Stimulated activated naive B cell treated with anti-CD40 and anti-IgM and Interleukin-4, amounts not matched to agents 10 μg/mL and 1 μg/mL and 100 μg/mL, for 72 hours (primary cell): ENCODE measurements at regions not wholly inside any gene's neighbourhood (a gene's known extent, or its start where the extent isn't known, plus 50 kb on each side); places are given as distances from the start of the nearest gene placed in this dataset.

Experiments
- ATAC-seq, 2 donors: fragments of 150-1000 bp; cut with Tn5 transposase; replicated peaks; 2 replicates each; pipeline ENCODE4 v1.10.0; 2021; ENCODE audit warnings: moderate library complexity in 1 of 2
- DNase-seq: peaks from one replicate; pipeline ENCODE4 v3.0.0; 2021
- H3K27ac Mint-ChIP-seq: one replicate; pipeline ENCODE4 v1.8.0; 2022; ENCODE audit warnings: mild to moderate bottlenecking, mixed read lengths
- H3K27me3 Mint-ChIP-seq, 2 donors: one replicate each; pipeline ENCODE4 v1.8.0; 2022; ENCODE audit warnings: mixed read lengths in 2 of 2
- H3K36me3 Mint-ChIP-seq, 2 donors: one replicate each; pipeline ENCODE4 v1.8.0; 2022; ENCODE audit warnings: mixed read lengths in 2 of 2, mild to moderate bottlenecking in 1 of 2
- H3K4me1 Mint-ChIP-seq, 2 donors: one replicate each; pipeline ENCODE4 v1.8.0; 2022; ENCODE audit warnings: mixed read lengths in 2 of 2, mild to moderate bottlenecking in 1 of 2
- H3K4me3 Mint-ChIP-seq, 2 donors: one replicate each; pipeline ENCODE4 v1.8.0; 2022; ENCODE audit warnings: mild to moderate bottlenecking in 2 of 2, mixed read lengths in 2 of 2, moderate library complexity in 1 of 2
- H3K9me3 Mint-ChIP-seq, 2 donors: one replicate each; pipeline ENCODE4 v1.8.0; 2022; ENCODE audit warnings: mixed read lengths in 2 of 2, mild to moderate bottlenecking in 1 of 2

GRCh38 chr9:7338586-7339281 lies 460.8 kb downstream of the DMAC1 start:
- no peak for ATAC-seq
- DNase-seq = no peak
- Mint-ChIP-seq H3K36me3 (no peaks in the 10 kb centered on the region), H3K27me3 (peaks cover 13 to 14% of the 10 kb centered on the region in 2 donors), H3K4me1 (peaks cover 9 to 19% of the 10 kb centered on the region in 2 donors), H3K4me3 (no peak overlapping the region), H3K9me3 (no peaks in the 10 kb centered on the region), H3K27ac (no peak overlapping the region)

DNA sequence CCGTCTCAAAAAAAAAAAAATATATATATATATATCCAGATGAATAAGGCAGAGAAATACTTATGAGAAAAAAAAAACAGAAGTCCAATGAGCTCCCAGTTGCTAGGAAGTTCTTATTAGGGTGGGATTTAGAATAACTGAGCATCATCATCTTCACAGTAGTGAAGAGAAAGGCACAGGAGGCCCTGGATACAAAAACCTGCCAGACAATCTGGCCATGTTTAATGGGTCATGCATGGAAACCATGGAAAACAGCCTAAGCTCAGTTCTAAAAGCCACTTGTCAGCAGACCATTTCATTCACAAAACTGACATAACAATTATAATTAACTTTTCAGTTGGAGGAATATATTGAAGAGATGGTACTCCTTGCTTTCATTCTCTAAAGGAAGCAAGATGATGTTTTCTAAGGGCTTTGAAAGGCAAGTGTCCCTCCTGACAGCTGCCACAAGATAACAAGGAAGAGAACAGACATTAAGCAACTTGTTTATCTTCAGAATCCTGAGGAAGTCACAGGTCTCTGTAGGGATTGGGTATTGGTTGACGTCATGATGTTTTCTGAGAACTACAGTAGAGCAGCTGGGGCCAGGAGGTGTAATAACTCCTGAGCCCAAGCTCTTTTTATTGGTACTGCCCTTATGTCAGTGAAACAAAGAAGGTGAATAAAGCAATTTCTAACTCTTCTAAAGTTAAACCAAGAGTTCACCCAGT lies 463.1 kb downstream of the DMAC1 start:
- H3K9me3 Mint-ChIP-seq = no peaks in the 10 kb centered on the region
- no peak for DNase-seq
- no peak overlapping the region for H3K27ac Mint-ChIP-seq
- H3K4me3 Mint-ChIP-seq = no peak overlapping the region
- no peaks in the 10 kb centered on the region for H3K36me3 Mint-ChIP-seq
- peaks cover 14 to 16% of the 10 kb centered on the region in 2 donors for H3K27me3 Mint-ChIP-seq
- H3K4me1 Mint-ChIP-seq = peaks cover 2 to 6% of the 10 kb centered on the region in 2 donors
- no peak for ATAC-seq

- ATAC-seq = no peak
- H3K4me1 Mint-ChIP-seq = no peaks in the 10 kb centered on the region
Measured at GRCh38 chr9:7333719-7334118, 465.9 kb downstream of the DMAC1 start.

GRCh38 chr9:7332780-7333179 lies 466.8 kb downstream of the DMAC1 start:
- ATAC-seq = no peak
- no peak for DNase-seq
- H3K27me3 Mint-ChIP-seq = peaks cover 9 to 13% of the 10 kb centered on the region in 2 donors
- H3K27ac Mint-ChIP-seq = no peak overlapping the region
- H3K4me3 Mint-ChIP-seq = no peak overlapping the region
- no peaks in the 10 kb centered on the region for H3K9me3 Mint-ChIP-seq
- H3K36me3 Mint-ChIP-seq = no peaks in the 10 kb centered on the region
- H3K4me1 Mint-ChIP-seq = no peaks in the 10 kb centered on the region

More at GRCh38 chr9:7333719-7334118, 465.9 kb downstream of the DMAC1 start:
- Mint-ChIP-seq H3K4me3 (no peak overlapping the region), H3K9me3 (no peaks in the 10 kb centered on the region), H3K27ac (no peak overlapping the region), H3K27me3 (peaks cover 9 to 13% of the 10 kb centered on the region in 2 donors), H3K36me3 (no peaks in the 10 kb centered on the region)
- no peak for DNase-seq

- Mint-ChIP-seq H3K27me3 (peaks cover 0 to 9% of the 10 kb centered on the region in 2 donors), H3K36me3 (no peaks in the 10 kb centered on the region), H3K9me3 (no peaks in the 10 kb centered on the region), H3K4me1 (no peaks in the 10 kb centered on the region), H3K4me3 (no peak overlapping the region), H3K27ac (no peak overlapping the region)
- ATAC-seq (no peak), DNase-seq (no peak)
Measured at GRCh38 chr9:7328453-7328852, 471.1 kb downstream of the DMAC1 start.

DNA sequence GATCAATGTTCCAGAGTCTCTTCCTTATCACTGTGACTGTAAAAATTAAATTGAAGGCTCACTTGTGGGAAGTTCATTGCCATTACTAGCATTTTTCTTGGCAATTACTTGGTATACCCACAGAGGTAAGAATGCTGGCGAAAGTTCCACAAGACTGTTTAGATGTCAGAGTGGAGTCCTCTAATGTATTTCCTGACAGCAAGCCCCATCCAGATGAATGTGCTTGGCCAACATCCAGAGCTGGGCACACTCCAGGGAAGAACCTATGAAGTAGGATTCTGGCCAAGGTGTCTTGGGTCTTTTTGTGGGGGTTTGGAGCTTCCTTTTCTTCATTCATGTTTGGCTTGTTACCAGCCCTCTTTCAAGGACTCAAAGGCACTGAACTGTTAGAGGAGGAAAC lies 473.6 kb downstream of the DMAC1 start:
- H3K36me3 Mint-ChIP-seq = no peaks in the 10 kb centered on the region
- no peak for DNase-seq
- no peak overlapping the region for H3K27ac Mint-ChIP-seq
- H3K4me3 Mint-ChIP-seq = no peak overlapping the region
- no peaks in the 10 kb centered on the region for H3K9me3 Mint-ChIP-seq
- no peaks in the 10 kb centered on the region for H3K4me1 Mint-ChIP-seq
- H3K27me3 Mint-ChIP-seq = peaks cover 0 to 6% of the 10 kb centered on the region in 2 donors
- ATAC-seq = no peak

GRCh38 chr9:7324152-7324598 lies 475.4 kb downstream of the DMAC1 start:
- Mint-ChIP-seq H3K4me1 (no peaks in the 10 kb centered on the region), H3K27ac (no peak overlapping the region), H3K9me3 (no peaks in the 10 kb centered on the region), H3K36me3 (no peaks in the 10 kb centered on the region), H3K4me3 (no peak overlapping the region), H3K27me3 (peaks cover 6% of the 10 kb centered on the region in 2 donors)
- DNase-seq (no peak), ATAC-seq (no peak)

- no peaks in the 10 kb centered on the region for H3K4me1 Mint-ChIP-seq
- ATAC-seq = no peak
- H3K4me3 Mint-ChIP-seq = no peak overlapping the region
- no peak for DNase-seq
- H3K27ac Mint-ChIP-seq = no peak overlapping the region
- peaks cover 6 to 11% of the 10 kb centered on the region in 2 donors for H3K27me3 Mint-ChIP-seq
- no peaks in the 10 kb centered on the region for H3K9me3 Mint-ChIP-seq
- H3K36me3 Mint-ChIP-seq = no peaks in the 10 kb centered on the region
Measured at GRCh38 chr9:7320841-7321240, 478.7 kb downstream of the DMAC1 start.

GRCh38 chr9:7320139-7320538 lies 479.4 kb downstream of the DMAC1 start:
- peaks cover 0 to 11% of the 10 kb centered on the region in 2 donors for H3K27me3 Mint-ChIP-seq
- H3K9me3 Mint-ChIP-seq = peaks cover 0 to 1% of the 10 kb centered on the region in 2 donors
- H3K36me3 Mint-ChIP-seq = no peaks in the 10 kb centered on the region
- ATAC-seq (no peak), DNase-seq (no peak)
- H3K4me1 Mint-ChIP-seq = no peaks in the 10 kb centered on the region
- no peak overlapping the region for H3K4me3 Mint-ChIP-seq
- no peak overlapping the region for H3K27ac Mint-ChIP-seq

DNA sequence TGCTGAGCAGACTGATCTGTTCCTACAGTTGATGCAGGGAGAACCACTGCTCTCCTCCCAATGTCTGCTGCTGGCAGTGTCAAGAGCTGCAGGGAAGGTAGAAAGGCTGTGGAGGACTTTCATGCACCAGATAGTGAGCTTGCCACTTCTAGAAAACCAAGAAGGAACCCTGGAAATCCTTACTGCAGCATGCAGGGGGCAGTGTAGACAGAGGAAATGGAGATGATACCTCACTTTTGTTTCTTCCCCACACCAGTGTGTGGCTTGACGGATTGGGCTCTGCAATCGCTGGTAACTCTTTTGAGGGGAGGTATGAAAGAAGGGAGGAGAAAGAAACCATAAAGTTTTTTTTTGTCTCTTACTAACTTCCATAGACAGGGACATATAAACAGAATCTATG lies 480.7 kb downstream of the DMAC1 start:
- Mint-ChIP-seq H3K27me3 (peaks cover under 1 to 11% of the 10 kb centered on the region in 2 donors), H3K27ac (no peak overlapping the region), H3K4me1 (no peaks in the 10 kb centered on the region), H3K4me3 (no peak overlapping the region), H3K36me3 (peaks cover 0 to 2% of the 10 kb centered on the region in 2 donors), H3K9me3 (peaks cover 5% of the 10 kb centered on the region in 2 donors)
- DNase-seq (no peak), ATAC-seq (no peak)

- H3K9me3 Mint-ChIP-seq = peaks cover 15 to 18% of the 10 kb centered on the region in 2 donors
- no peak overlapping the region for H3K27ac Mint-ChIP-seq
- H3K36me3 Mint-ChIP-seq = peaks cover 5 to 7% of the 10 kb centered on the region in 2 donors
- H3K4me3 Mint-ChIP-seq = no peak overlapping the region
- ATAC-seq = no peak
- H3K4me1 Mint-ChIP-seq = no peaks in the 10 kb centered on the region
- no peak for DNase-seq
- peaks cover 4 to 11% of the 10 kb centered on the region in 2 donors for H3K27me3 Mint-ChIP-seq
Measured at GRCh38 chr9:7316967-7317366, 482.6 kb downstream of the DMAC1 start.

- H3K36me3 Mint-ChIP-seq = peaks cover 5 to 7% of the 10 kb centered on the region in 2 donors
- H3K4me1 Mint-ChIP-seq = no peaks in the 10 kb centered on the region
- H3K4me3 Mint-ChIP-seq = no peak overlapping the region
- peaks cover 17 to 18% of the 10 kb centered on the region in 2 donors for H3K9me3 Mint-ChIP-seq
- H3K27ac Mint-ChIP-seq = no peak overlapping the region
- ATAC-seq = no peak
- H3K27me3 Mint-ChIP-seq = peaks cover 4 to 11% of the 10 kb centered on the region in 2 donors
- DNase-seq = no peak
Measured at GRCh38 chr9:7316166-7316795, 483.3 kb downstream of the DMAC1 start.

GRCh38 chr9:7315746-7316145 lies 483.8 kb downstream of the DMAC1 start:
- Mint-ChIP-seq H3K4me1 (no peaks in the 10 kb centered on the region), H3K27me3 (peaks cover 4 to 11% of the 10 kb centered on the region in 2 donors), H3K9me3 (peaks cover 18 to 24% of the 10 kb centered on the region in 2 donors), H3K36me3 (peaks cover 5 to 7% of the 10 kb centered on the region in 2 donors), H3K27ac (no peak overlapping the region), H3K4me3 (no peak overlapping the region)
- no peak for ATAC-seq
- no peak for DNase-seq

DNA sequence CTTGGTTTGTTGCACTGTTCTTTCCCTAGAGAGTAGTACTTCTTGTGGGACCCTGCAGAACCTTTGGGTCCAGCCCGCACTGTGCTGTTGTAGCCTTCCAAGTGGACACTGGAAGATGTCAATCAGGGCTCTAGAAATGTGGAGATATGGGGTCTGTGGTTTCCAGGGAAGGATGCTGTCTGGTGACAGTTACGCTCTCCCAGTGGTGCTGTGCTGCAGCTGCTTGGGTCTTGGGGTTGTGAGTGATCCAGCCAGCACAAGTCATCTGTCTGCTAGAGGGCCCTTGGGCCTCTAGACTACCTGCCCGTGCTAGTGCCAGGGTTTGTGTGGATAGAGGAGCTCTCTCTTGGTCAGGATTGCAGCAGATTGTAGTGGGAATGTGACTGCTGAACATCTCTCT lies 484.5 kb downstream of the DMAC1 start:
- H3K4me1 Mint-ChIP-seq = no peaks in the 10 kb centered on the region
- H3K9me3 Mint-ChIP-seq = peaks cover 22 to 29% of the 10 kb centered on the region in 2 donors
- ATAC-seq = no peak
- H3K27ac Mint-ChIP-seq = no peak overlapping the region
- no peak overlapping the region for H3K4me3 Mint-ChIP-seq
- peaks cover 4 to 11% of the 10 kb centered on the region in 2 donors for H3K27me3 Mint-ChIP-seq
- DNase-seq = no peak
- peaks cover 5 to 7% of the 10 kb centered on the region in 2 donors for H3K36me3 Mint-ChIP-seq
